Left cardiac atrium (tissue), 4 donors: ENCODE measurements at regions not wholly inside any gene's neighbourhood (a gene's known extent, or its start where the extent isn't known, plus 50 kb on each side); places are given as distances from the start of the nearest gene placed in this dataset.

Experiments used
- ATAC-seq, 2 donors: fragments of 200-7000 bp; cut with Tn5 transposase; one replicate each; pipeline ENCODE4 v1.9.1; 2020; ENCODE audit warnings: mild to moderate bottlenecking in 2 of 2, moderate library complexity in 2 of 2
- DNase-seq: peaks from one replicate; pipeline ENCODE4 v3.0.0-alpha.2; 2020
- intact Hi-C, 2 donors: fragments of 100-400 bp; cut with DNase I; formaldehyde crosslinking; loops; one replicate each; pipeline versions ENCODE4 v1.14.1 to v1.15.1; 2022 to 2023
- donor health status: DM: no; HTN: yes; CAD: no.
- donor health status: DM: no; HTN: yes; CAD: no; lungs with severe emphysema.
- donor health status: DM: yes; HTN: yes; CAD: no.
- donor health status: Dilated cardiomyopathy.

DNA sequence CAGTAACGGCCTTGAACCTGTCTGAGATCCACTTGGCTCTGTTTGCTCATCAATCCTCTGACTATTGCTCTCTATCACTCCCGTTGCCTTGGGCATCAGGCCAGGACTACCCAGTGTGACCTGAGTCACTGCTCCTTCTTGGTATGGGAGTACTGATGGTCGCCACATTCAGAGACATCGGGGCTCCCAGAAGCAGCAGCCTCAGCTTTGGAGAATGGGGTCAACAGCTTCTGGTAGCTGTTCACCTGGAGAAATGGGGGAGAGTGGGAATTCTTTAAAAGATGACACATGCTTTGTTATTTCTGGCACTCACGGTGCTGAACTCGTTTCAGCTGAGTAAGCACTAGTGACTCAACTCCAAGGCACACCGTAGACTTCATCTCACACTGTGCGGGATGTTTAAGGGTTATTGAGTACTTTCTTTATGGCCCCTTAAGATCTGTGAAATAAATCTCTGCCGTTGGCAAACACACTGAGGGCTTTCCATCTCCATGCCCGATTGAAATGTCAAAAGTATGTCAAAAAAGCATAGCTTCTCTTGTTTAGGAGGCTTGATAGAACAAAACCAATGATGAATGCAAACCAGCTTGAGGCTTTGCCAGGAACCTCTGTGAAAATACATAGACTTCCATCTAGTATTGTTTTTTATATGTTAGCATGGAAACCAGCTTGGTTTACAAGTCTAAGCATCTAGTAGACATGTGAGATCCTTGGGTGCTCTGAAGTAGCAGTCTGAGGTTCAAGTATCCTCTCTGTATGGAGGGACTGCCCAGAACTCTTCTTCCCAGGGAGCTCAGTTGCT is 333.1 kb downstream of the CXCL12 start:
- ATAC-seq (peak in 1 of 2 donors; percentile 70), DNase-seq (no peak)
- intact Hi-C loops, result loop anchor here in 1 of 2 donors (10.0 kb wide), 1 partner anchor 357 kb away; no protein-coding TSS in a partner anchor

DNA sequence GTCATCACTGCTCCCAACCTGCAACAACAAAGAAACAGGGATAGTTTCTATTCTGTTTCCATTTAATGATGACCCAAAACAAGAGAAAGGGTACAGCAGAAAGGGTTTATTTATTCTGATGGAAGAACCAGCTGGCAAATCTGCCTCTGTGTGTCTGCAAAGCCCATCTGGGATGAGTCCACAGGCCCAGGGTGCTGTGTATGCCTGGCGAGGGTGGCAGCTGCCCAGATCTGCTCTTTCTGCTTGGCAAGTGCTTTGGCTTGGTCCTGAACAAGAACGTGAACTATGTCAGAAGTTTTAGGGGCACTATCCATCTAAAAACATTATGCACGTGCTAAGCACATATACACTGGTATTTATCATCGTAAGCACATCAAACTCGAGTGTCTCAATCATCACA is 333.8 kb downstream of the CXCL12 start:
- intact Hi-C loops, result loop anchor here in 1 of 2 donors (10.0 kb wide), 1 partner anchor 356 kb away; no protein-coding TSS in a partner anchor
- ATAC-seq (no peak), DNase-seq (no peak)

DNA sequence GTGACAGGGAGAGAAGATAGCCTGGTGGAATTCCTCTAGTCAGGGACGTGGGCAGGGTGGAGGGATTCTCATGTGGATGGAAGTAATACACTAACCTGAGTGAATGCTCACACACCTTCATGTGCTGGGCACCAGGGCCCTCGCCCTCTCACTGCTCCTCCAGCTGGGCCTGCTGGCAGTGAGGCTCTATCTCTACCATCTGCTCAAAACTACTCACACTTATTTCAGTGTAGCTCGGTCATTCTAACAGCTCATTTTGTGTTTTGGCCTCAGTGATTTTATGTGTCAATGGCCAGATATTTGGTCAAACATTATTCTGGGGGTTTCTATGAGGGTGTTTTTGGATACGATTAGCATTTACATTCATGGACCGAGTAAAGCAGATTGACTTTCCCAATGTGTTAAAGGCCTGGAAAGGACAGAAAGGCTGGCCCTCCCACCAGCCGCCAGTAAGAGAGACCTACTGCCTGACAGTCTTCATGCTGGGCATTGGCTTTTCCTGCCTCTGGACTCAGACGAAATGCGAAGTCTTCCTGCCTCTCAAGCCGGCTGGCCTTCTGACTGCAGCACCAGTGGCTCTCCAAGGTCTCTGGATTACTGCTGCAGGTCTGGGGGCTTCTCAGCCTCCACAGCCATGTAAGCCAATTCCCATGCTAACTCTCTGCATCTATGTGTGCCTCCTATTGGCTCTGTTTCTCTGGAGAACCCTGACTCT is 335.4 kb downstream of the CXCL12 start:
- intact Hi-C loops, result loop anchor here in 1 of 2 donors (10.0 kb wide), 1 partner anchor 355 kb away; no protein-coding TSS in a partner anchor
- ATAC-seq, result no peak

DNA sequence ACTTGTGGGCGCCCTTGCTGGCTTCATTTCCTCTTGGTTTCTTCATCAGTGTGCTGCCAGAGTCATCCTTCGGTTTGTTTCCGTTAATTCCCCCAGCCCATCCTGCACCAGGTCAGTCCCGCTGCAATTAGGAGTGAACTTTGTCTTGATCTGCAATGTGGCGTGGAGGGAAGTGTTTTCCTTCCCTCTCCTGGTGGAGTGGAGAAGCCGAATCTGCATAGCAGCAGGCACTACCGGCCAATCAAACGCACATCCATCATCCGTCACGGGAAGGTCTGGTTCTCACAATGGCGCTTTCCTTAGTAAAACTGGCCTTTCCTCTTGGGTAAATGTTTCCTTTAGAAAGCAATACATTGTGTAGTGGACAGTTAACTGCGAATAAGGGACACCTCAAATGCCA is 337.5 kb downstream of the CXCL12 start:
- DNase-seq (no peak), ATAC-seq (no peak)
- intact Hi-C loops, result no loop called here

More for the DNA sequence above, 335.4 kb downstream of the CXCL12 start:
- no peak for DNase-seq

DNA sequence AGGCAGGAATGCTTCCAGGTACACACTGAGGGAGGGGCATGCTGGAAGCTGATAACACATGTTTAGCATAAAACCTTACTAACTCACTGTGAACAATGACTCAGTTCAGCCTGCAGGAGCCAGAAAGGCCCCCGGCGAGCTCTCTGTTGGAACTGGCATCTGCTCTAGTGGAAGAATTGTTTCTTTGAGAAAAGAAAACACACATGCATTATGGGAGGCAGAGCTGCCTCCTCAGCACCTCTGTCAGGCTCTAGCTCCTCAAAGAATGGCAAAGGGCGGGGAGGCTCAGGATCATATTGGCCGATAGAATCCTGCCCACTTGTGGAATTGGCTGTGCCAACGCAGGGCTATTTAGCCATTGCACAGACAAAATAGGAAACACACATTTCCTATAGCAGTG is 338.3 kb downstream of the CXCL12 start:
- ATAC-seq, result no peak
- no peak for DNase-seq
- intact Hi-C loops, result no loop called here

DNA sequence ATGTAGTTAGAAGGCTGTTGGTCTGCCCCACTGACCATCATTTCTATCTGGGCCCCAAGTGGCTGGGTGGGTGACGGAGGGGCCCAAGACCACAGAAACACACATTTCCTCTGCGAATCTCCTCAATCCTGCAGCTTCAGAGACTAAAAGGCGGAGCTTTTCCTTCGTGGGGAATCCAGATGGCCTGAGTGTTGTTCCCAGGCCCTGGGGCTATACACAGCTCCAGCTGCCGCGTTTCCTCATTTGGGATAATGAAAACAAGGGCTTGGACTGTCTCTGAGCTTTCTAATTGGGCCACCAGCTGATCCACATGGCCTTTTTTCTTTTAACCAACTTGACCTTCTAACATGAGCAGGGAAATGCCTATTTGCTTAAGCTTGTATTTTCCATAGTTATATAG is 339.9 kb downstream of the CXCL12 start:
- DNase-seq, result no peak
- peak; percentile 35 to 78 for ATAC-seq
- intact Hi-C loops, result no loop called here

DNA sequence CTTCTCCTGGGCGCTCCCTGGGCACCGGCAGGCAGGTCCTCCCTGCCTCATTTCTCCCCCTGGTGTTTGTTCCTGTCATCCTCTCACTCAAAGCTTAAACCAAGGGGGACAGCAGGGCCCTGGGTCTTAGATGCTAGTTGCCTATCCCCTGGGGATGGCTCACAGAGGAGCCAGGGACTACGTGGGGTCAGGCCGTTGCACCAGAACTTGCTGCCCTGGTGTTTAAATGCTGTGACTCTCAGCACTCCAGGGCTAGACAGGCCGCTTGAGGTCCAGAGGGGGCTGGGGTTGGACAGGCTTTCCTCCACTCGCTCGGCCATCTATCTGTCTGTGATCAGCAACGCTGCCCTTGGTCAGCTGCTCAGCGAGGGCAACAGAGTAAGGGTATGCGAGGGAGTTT is 340.3 kb downstream of the CXCL12 start:
- peak in 1 of 2 donors; percentile 20 for ATAC-seq
- DNase-seq, result no peak
- intact Hi-C loops, result no loop called here

DNA sequence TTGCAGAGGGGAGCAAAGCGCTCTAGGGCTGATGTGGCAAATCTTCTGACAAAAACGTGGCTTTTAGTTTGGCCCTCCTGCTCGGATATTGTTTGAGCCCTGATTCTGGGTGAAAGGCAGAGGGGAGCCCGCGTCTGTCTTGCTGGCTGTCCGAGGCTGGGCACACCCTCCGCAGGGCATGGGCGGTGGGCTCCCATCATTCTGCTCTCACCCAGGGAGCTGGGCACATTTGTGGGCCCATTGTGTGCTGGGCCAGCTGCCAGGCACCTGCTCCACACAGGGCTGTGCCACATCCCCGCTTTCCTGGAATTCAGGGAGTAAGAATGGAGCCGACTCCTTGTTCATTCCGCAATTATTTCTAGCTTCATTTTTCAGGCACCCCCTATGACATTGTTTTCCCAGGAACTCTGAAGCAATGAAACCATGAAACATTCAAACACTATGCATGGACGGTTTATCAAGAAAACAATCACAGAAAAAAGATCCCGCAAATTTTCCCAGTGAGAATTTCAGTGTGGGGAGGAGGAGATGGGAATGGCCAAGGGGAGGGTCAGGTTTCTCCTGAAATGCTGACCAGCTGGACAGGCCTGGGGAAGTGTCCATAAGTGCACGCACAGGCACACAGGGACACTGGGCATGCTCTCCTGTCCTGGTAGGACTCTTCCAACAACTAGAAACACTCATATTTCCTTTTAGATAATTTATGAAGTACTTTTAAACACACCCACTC is 341.1 kb downstream of the CXCL12 start:
- peak in 1 of 2 donors; percentile 53 for ATAC-seq
- DNase-seq, result no peak
- intact Hi-C loops, result no loop called here

DNA sequence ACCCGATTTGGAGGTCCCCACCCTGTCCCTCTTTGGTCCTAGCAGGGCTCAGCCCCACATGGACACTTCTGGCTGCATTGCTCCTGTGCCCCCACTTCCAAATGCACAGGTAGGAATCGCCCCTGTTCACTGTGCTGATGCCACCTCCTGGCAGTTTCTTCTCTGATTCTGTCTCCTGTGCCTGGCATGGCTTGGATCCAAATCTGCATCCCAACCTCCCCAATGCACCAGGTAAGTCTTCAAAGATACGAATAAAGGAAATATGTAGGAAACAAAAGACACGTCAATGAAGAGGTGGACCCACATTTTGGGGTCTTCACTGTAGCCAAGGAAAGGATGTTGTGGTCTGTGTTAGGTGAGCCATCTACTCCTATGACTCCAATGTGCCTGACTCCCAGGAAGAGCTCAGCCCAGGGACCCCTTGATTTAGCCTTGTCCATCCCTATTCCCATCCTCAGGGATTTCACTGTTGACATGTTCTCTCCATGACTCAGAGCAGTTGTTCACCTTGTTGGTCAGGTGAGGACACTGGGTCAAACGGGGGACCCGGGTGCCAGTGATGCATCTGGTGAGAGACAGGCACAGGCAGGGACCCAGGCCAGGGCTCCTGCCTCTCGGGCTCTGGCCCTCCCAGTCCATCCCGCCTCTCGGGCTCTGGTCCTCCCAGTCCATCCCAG is 341.8 kb downstream of the CXCL12 start:
- intact Hi-C loops, result no loop called here
- ATAC-seq (no peak), DNase-seq (no peak)

DNA sequence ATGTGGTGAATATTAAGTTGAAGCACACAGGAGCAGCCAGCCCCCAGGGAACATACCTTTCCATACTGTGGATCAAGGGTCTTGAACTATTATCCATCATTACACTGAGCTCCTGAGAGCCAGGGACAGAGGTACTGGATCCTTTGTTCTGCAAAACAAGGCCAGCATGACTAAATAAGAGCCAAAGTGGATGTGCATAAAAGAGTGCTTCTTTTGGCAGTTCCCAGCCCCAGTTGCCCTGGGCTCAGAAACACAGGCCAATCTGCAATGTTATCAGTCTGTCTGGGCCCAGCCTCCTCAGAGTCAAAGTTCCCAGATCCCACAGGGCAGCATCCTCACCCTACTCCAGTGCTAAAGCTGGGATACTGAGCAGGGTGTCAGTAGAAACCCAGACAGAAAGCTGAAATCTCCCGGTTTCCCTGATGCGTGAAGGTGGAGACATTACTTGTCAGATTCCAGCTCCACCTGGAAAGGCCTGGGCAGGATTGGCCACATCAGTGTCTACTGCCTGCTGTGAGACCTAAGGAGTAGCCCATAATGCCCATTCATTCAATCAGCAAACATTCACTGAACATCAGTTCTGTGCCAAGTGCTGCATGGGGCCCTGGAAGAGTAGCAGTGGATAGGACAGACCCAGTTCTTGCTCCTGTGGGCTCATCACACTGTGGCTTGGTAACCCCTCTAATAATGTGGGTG is 342.7 kb downstream of the CXCL12 start:
- no peak for ATAC-seq
- intact Hi-C loops, result no loop called here
- DNase-seq, result no peak

DNA sequence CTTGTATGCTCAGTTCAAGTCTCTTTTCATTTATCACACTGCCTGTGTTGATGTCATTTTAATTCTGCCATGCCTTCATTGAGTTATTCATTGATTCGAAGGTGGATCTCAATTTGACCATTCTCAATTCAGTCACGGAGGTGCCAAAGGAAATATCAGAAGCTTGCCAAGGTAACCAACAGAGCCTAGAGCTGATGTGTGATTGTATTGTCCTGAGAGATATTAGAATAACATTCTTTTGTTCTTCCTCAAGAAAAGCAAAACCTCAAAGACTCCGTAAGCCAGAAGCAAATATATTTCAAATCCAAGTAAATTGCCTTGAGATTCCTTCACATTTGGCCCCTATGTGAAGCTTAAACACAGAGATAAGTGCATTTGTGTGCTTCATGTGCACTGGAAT is 345.3 kb downstream of the CXCL12 start:
- ATAC-seq (no peak), DNase-seq (no peak)
- intact Hi-C loops, result no loop called here

DNA sequence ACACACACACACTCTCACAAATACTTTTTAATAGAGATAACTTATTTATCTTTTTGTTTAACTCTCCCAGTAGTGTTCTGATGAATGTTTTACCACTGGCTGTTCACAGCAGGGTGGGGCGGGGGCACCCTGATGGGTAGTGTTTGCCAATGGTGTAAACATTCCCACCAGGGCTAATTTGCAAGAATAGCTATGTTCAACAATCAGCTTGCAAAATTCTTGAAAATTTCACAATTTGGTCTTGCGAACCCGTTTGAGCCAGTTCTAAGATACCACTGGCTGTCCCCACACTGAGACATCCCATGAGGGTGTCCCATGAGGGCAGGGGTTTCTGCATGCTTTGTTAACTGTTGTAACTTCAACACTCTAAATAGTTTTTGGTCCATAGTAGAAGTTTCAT is 348.5 kb downstream of the CXCL12 start:
- DNase-seq, result no peak
- intact Hi-C loops, result no loop called here
- ATAC-seq, result peak in 1 of 2 donors; percentile 74

DNA sequence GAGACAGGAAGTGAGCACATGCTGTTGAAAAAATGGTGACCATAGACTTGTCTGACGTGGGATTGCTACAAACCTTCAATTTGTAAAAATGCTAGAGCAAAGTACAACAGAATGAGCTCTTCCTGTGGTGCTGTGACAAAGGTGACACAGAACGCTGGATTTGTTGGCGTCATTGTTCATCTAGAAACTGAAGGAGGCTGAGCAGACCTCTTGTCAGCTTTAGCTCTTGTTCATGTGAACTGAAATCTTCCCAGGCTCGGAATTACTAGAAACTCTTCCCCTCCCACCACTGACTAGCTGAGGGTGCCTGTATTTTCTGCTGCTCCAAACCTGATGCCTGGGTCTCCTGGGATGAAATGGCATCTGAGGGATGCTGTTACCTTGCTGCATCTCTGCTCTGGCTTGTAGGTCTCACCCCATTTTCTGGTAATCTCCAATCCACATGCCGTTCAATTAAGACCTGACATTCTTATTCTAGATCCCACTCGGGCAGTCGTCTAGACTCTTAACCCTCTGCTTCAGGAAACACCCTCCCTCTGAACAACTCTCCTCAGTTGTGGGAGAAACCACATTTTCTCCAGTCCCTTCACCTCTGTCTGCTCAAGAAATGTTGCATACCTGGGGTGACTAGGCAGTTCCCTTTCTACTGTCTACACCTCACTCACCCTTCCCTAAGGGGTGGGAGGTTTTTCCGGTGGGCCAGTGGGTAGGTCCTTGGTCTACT is 349.3 kb downstream of the CXCL12 start:
- ATAC-seq, result no peak
- DNase-seq, result no peak
- intact Hi-C loops, result no loop called here

DNA sequence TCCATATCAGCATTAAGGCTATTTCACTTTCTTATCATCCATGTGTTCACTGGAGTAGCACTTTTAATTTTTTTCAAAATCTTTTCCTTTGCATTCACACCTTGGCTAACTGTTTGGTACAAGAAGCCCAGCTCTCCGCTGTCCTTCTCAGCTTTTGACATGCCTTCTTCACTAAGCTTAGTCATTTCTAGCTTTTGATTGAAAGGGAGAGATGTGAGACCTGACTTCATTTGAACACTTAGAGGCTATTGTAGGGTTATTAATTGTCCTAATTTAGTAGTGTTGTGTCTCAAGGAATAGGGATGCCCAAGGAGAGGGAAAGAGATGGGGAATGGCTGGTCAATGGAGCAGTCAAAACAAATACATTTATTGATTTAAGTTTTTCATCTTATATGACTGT is 350.0 kb downstream of the CXCL12 start:
- intact Hi-C loops, result no loop called here
- no peak for ATAC-seq
- DNase-seq, result no peak

DNA sequence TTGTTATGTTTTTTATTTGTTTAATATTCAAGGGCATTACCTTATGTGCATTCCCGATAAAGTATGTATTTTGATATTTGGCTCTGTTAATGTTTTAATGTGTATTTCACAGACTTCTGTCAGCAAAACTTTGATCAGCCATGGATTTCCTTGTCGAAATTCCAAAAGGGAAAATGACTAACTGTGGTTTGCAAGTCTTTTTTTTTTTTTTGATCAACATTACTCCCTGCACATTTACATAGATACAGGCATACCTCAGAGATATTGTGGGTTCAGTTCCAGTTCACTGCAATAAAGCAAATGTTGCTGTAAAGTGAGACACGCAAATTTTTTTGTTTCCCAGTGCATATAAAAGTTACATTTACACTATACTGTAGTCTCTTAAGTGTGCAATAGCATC is 351.9 kb downstream of the CXCL12 start:
- ATAC-seq (peak in 1 of 2 donors; percentile 38), DNase-seq (no peak)
- intact Hi-C loops, result no loop called here

DNA sequence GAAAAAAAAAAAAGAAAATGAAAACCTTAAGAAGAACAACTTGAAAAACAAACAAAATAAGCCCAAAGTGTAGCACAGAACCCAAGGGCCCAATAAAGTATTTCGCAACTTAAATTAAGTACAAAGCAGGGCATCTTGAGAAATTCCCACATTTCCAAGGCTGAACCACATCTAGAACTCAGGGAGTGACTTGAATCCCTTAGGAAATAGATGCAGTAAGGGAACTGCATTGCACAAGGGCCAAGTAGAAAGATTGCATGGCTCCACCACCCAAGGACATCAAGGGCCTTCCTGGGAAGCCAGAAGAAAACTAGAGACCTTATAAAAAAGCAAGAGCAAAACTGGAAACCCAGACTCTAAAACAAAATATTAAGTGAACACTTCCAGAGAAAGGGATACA is 352.7 kb downstream of the CXCL12 start:
- DNase-seq (no peak), ATAC-seq (peak in 1 of 2 donors; percentile 66)
- intact Hi-C loops, result no loop called here

DNA sequence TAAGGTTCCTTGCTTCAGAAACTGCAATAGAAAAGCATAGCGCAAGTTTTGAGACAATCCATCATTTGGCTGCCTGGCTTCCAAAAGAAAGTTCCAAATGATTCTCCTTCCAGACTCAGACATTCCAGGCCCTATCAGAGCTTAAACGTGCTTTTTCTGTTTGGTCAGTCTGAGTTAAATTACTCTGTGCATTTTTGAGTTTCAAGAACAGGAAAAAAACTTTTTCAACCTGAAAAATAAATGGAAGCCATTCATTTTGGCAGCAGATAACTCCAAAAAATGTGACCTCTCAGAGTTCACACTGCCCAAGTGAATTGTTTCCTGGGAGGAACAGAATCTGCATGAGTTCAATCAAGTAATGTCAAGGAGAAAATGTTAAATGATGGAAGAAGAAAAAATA is 354.2 kb downstream of the CXCL12 start:
- no peak for ATAC-seq
- DNase-seq, result no peak
- intact Hi-C loops, result no loop called here

DNA sequence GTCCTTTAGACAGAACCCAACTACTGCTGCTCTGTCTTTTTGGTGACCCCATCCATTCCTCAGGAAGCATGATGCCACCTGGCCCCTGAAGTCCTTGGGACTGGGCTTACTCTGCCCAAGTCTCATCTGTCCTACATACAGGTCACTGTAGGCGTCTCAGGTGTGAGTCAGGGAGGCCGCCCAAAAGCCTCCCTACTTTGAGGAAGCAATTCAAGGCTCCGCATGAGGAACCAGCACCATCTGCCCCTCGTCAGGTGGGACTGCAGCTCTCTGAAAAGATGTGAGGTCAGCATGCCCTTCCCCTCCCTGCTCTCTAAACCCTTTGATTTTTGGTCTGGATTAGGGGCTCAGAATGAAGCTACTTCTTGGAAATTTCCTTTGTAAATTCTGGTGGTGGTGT is 354.8 kb downstream of the CXCL12 start:
- ATAC-seq, result no peak

More for the DNA sequence above, 354.8 kb downstream of the CXCL12 start:
- no peak for DNase-seq
- intact Hi-C loops, result no loop called here
